ENCODE measurements at regions not wholly inside any gene's neighbourhood (a gene's known extent, or its start where the extent isn't known, plus 50 kb on each side); places are given as distances from the start of the nearest gene placed in this dataset.

DNA sequence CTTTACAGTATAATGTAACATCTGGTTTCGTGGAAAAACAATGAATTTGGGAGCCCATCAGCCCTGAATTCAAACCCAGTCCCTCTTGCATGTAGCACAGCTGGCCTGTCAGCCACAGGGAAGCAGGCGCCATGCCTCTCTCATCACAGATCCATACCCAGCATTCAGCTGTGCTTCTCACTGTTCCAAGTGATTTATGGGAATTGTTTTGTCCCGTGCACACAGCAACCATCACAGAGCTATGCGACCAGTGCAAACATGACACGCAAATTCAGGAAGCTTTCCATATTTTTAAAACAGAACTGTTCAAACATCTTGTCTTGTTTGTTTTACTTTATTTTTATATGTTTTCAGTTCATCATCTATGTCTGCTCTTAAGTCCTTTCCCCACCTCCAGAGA is 496.1 kb downstream of the EIPR1 start:
- TF ChIP-seq, protein P1, sequence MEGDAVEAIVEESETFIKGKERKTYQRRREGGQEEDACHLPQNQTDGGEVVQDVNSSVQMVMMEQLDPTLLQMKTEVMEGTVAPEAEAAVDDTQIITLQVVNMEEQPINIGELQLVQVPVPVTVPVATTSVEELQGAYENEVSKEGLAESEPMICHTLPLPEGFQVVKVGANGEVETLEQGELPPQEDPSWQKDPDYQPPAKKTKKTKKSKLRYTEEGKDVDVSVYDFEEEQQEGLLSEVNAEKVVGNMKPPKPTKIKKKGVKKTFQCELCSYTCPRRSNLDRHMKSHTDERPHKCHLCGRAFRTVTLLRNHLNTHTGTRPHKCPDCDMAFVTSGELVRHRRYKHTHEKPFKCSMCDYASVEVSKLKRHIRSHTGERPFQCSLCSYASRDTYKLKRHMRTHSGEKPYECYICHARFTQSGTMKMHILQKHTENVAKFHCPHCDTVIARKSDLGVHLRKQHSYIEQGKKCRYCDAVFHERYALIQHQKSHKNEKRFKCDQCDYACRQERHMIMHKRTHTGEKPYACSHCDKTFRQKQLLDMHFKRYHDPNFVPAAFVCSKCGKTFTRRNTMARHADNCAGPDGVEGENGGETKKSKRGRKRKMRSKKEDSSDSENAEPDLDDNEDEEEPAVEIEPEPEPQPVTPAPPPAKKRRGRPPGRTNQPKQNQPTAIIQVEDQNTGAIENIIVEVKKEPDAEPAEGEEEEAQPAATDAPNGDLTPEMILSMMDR (IDR thresholded peaks at IDR 0.05), result no peak
- Histone ChIP-seq H3K36me3 (ENCODE audit: insufficient read depth in 1 of 2, low read depth in 1 of 2) (no peaks in the 10 kb centered on the region), H3K4me1 (no peaks in the 10 kb centered on the region), H3K27ac (no peak overlapping the region), H3K27me3 (ENCODE audit: insufficient read depth in 3 of 3, low read length in 2 of 3) (no peaks in the 10 kb centered on the region), H3K9me3 (no peaks in the 10 kb centered on the region), H3K4me3 (no peak overlapping the region)
- DNase-seq, result no peak
- WGBS, 3 donors, result 68 to 76% (median 74%) methylated on average over 5 of the region's 5 CpGs
- intact Hi-C loops (cut with DNase I), result no loop called here
- ATAC-seq, result no peak

DNA sequence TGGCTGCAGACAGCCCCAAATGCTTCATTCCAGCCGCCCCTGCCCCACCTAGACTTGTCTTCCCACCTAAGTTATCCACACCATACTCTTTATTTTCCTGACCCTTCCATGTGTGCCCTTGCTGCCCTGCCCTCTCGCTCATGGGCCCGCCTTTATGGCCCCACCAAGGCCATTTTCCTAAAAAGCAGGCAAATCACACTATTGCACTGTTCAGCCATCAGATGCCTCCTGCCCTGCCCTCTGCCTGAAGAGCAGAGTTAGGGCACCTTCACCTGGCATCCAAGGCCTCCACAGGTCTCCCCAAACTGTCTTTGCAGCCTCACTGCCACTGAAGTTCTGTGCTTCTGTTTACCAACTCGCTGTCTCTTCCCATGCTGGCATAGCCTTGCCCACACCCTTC is 496.7 kb downstream of the EIPR1 start:
- H3K9me3 ChIP-seq, result no peaks in the 10 kb centered on the region
- no peak for ATAC-seq
- WGBS, 3 donors, result 92 to 95% (median 93%) methylated on average over 4 of the region's 4 CpGs
- no peak overlapping the region for H3K27ac ChIP-seq
- intact Hi-C loops (cut with DNase I), result no loop called here
- no peaks in the 10 kb centered on the region for H3K4me1 ChIP-seq
- H3K27me3 ChIP-seq (ENCODE audit: insufficient read depth in 3 of 3, low read length in 2 of 3), result no peaks in the 10 kb centered on the region
- no peaks in the 10 kb centered on the region for H3K36me3 ChIP-seq (ENCODE audit: insufficient read depth in 1 of 2, low read depth in 1 of 2)
- no peak overlapping the region for H3K4me3 ChIP-seq
- TF ChIP-seq, protein P1 (IDR thresholded peaks at IDR 0.05), result no peak
- no peak for DNase-seq

GRCh38 chr2:2879781-2880180 is 497.8 kb downstream of the EIPR1 start:
- H3K27me3 ChIP-seq (ENCODE audit: insufficient read depth in 3 of 3, low read length in 2 of 3), result no peaks in the 10 kb centered on the region
- H3K36me3 ChIP-seq (ENCODE audit: insufficient read depth in 1 of 2, low read depth in 1 of 2), result no peaks in the 10 kb centered on the region
- H3K4me3 ChIP-seq, result no peak overlapping the region
- no peak for DNase-seq
- H3K27ac ChIP-seq, result no peak overlapping the region
- ATAC-seq, result no peak
- TF ChIP-seq, protein P1 (IDR thresholded peaks at IDR 0.05), result no peak
- no peaks in the 10 kb centered on the region for H3K4me1 ChIP-seq
- intact Hi-C loops (cut with DNase I), result no loop called here
- 60 to 69% (median 68%) methylated on average over 7 of the region's 7 CpGs for WGBS, 3 donors
- H3K9me3 ChIP-seq, result no peaks in the 10 kb centered on the region

DNA sequence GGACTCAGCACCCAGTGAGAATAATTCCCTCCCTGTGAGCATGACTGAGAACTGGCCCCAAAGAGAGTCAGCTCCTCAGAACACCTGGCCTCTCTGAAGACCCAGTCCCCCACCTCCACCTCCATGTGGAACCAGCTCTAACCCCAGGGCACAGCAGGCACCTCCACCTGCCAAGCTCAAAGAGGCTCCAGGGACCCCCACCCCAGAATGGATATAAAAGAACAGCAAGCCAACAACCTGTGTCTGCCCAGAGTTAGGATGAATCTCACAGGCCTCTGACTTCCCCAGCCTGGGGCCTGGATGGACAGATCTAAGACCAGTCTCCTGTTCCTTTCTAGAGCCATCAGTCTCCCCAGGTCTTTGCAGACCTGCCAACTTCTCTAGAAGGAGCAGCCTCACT is 498.5 kb downstream of the EIPR1 start:
- intact Hi-C loops (cut with DNase I), result no loop called here
- Histone ChIP-seq H3K27ac (no peak overlapping the region), H3K4me1 (no peaks in the 10 kb centered on the region), H3K27me3 (ENCODE audit: insufficient read depth in 3 of 3, low read length in 2 of 3) (no peaks in the 10 kb centered on the region), H3K4me3 (no peak overlapping the region), H3K36me3 (ENCODE audit: insufficient read depth in 1 of 2, low read depth in 1 of 2) (no peaks in the 10 kb centered on the region), H3K9me3 (no peaks in the 10 kb centered on the region)
- no peak for DNase-seq
- no peak for ATAC-seq
- TF ChIP-seq, protein P1 (IDR thresholded peaks at IDR 0.05), result no peak

DNA sequence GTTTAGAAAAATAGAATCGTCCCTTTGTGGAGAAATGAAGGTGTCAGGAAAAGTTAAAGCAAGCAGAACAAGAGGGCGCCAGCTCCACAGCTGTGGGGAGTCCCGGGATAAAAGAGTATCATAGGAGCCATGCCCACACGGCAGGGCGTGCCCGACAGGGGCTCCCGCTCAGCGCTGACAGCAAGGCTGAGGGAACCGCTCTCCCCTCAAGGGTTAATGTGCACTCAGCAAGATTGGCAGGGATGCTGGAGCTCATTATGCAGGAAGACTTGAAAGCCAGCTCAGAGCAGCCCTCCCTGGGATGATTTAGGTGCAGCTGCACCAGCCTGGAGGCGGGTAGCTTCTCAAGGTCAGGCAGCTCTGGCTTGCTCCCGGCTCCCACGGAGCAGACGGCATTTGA is 500.2 kb downstream of the EIPR1 start:
- 71 to 79% (median 78%) methylated on average over 13 of the region's 13 CpGs for WGBS, 3 donors
- TF ChIP-seq, protein P1 (IDR thresholded peaks at IDR 0.05), result no peak
- ATAC-seq (no peak), DNase-seq (no peak)
- H3K4me3 ChIP-seq, result no peak overlapping the region
- H3K36me3 ChIP-seq (ENCODE audit: insufficient read depth in 1 of 2, low read depth in 1 of 2), result no peaks in the 10 kb centered on the region
- no peaks in the 10 kb centered on the region for H3K27me3 ChIP-seq (ENCODE audit: insufficient read depth in 3 of 3, low read length in 2 of 3)
- H3K4me1 ChIP-seq, result no peaks in the 10 kb centered on the region
- H3K9me3 ChIP-seq, result no peaks in the 10 kb centered on the region
- intact Hi-C loops (cut with DNase I), result no loop called here
- H3K27ac ChIP-seq, result no peak overlapping the region
